ENCODE measurements at regions not wholly inside any gene's neighbourhood (a gene's known extent, or its start where the extent isn't known, plus 50 kb on each side); places are given as distances from the start of the nearest gene placed in this dataset.
"Not testable (repeated sequence)": the region's sequence is repeated elsewhere in the genome, so short reads cannot be mapped to it uniquely, and the experiment has no call there.

DNA sequence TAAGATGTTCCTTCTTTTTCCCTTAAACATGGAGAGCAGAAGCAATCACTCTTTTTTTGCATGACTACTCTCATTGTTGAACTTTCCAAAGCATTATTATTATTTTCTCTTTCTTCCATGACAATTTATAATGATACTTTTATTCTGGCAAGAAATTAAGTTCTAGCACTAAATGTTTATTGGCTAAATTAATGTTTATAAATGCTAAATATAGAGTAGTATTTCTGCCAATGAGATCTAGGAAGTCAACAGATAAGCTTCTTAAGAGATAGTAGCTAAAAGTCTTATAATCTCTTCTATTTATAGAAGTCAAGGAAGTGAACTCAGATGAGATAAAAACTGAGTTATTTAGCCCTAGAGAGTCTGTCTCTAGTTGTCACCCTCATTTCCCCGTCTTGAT lies 920.1 kb downstream of the KCNJ2 start:
- no peak for DNase-seq (ENCODE audit: low spot score)

DNA sequence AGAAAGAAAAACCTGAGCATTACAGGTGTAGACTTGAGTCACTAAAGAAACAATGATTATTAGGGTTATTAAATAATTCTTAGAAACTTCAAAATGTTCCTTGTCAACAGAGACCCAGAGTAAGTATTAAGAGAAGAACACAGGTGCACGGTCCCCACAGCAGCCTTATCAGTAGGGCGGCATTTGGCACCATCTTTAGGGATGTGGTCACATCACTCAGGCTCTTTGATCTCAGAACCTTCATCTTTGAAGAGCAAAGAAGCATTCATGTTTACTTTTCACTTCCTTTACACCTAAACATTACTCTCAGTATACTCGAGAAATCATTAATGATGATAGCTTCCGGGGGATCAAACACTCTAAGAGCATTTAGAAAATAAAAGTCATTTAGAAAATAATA lies 928.7 kb downstream of the KCNJ2 start:
- no peak for DNase-seq (ENCODE audit: low spot score)

DNA sequence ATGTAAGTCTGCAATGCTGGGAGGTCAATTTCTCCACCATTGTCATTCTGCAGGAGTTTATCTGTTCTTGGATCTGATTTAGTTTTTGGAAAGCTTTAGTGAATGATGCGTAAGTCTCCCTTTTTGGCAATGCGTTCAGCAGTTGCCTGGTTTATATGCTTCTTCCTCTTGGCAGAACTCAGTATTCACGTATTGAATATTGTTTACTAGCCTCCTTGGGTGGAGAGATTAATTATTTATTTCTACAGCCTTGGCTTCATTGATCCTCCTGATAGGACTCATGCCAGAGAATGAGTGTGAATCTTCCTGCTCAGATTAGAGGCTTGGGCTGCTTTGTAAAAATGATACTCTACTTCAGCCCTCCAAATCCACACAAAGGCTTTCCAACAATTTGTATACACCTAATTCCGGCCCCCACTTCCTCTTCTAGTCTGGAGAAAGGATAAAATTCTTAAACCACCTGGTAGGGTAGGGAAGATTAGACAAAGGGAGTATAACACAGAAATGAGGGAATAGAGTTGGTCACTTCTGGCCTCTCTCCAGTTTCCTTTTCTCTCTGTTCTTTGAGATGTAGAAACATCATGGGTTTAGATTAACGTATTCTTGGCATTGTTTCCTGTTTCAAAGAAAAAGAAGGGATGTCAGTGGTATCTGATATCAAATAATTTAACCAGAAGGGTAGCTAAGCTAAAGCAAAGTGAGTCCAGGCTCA lies 929.8 kb downstream of the KCNJ2 start:
- no peak for DNase-seq (ENCODE audit: low spot score)

DNA sequence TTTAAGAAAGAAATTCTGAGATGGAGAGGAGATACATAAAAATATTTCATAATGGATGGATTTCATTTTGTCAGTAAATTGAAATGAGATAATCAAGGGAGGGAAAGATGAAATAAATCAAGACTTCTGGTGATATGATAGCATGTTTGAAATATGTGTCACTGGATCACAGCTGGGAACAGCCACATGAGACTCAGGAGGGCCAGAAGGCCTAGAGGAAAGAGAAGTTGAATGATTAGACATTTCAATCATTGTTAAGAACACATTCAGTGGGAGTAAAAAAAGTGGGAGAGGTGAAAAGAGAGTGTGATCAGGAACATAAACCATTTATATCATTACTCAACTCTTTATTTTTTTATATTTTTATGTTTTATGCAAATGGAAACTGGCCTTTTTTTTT lies 933.4 kb downstream of the KCNJ2 start:
- DNase-seq (ENCODE audit: low spot score), result no peak

DNA sequence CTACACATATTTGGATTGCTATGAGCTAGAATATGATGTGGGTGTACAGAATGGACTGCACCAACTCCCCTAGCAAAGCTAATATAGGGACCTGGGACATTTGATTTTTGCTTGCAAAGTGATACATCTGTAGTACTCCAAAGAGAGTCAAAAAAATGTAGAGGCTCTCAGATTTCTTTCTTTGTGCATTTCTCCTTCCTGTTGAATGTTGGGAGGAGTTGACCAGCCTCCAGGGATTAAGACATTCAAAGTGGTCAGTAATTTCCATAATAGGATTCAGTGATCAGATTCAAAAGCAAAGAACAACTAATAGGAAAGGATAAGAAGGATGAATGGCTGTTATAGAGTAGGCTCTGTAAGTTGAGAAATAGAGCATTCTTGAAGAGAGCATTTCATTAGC lies 934.9 kb downstream of the KCNJ2 start:
- DNase-seq (ENCODE audit: low spot score), result no peak

DNA sequence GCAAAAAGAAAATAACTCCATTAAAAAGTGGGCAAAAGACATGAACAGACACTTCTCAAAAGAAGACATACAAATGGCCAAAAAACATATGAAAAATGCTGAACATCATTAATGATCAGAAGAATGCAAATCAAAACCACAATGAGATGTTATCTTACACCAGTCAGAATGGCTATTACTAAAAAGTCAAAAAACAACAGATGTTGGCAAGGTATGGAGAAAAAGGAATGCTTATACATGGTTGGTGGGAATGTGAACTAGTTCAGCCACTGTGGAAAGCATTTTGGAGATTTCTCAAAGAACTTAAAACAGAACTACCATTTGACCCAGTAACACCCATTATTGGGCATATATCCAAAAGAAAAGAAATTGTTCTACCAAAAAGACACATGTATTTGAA lies 936.7 kb downstream of the KCNJ2 start:
- not testable (repeated sequence) for DNase-seq (ENCODE audit: low spot score)

DNA sequence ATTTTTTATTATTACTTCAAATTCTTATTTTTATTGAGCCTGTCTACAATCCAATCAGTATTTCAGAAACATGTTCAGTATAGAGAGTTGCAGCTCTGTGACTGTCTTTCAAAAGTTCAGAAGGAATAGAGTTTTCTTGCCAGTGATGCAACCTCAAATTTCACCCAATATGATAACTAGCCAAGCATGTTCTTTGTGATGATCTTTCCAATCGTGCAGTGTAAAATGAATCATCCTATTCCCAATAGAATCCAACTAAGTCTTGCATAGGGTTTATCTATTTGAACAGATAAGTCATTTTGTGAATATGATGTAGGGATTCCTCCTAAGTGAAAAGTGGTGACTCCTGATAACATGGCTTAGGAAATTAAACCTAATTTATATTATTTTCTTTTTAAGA lies 937.8 kb downstream of the KCNJ2 start:
- DNase-seq (ENCODE audit: low spot score), result no peak

DNA sequence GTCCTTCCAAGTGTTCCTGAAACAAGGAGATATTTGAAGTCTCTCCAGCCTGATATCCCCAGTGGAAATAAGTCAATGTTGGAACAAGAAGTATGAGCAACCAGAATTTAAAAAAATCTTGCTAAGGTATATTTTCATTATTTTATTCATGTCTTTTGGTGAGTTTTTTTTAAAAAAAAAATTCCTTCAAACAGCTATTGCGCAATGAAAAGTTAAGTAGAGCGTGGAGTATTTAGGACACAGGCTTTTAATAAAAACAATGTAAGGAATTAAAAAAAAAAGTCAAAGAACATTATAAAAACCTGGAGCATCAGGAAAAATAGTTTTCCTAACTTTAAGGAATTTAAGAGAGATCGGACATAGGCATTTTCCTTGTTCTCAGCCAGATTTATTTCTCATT lies 940.4 kb downstream of the KCNJ2 start:
- DNase-seq (ENCODE audit: low spot score), result no peak

DNA sequence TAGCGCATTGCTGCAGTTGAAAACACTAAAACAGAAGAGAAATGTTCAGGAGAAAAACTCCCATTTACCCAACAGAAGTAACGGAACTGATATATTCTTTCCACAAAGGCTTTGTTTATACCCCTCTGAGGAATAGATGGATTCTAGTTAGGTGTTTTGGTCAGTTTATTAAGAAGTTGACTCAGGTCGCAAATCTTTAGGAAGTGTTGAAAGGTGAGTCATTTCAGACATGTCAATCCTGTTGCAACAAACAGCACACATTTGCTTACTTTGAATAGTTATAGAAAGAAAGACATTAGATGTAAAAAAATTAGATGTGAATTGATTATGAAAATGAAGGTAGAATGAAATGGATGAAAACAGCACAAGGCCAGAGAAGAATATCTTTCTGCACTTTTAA lies 941.0 kb downstream of the KCNJ2 start:
- DNase-seq (ENCODE audit: low spot score), result no peak

DNA sequence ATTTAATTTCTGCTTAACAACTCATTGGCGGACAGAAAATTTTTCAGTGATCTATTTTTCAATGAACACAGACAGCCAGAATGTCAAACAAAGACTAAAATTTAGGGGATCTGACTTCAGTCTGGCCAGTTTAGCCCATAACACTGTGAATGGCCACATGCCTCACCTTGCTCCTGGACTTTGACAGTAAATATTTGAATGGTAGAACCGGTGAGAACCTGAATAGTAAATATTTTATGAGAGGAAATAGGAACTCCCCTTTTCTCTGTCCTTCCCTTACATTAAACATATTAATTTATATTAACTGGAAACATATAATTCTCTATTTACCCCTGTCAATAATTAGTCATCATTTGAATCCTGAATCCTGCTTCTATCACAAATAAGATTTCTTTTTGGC lies 942.1 kb downstream of the KCNJ2 start:
- DNase-seq (ENCODE audit: low spot score), result no peak

DNA sequence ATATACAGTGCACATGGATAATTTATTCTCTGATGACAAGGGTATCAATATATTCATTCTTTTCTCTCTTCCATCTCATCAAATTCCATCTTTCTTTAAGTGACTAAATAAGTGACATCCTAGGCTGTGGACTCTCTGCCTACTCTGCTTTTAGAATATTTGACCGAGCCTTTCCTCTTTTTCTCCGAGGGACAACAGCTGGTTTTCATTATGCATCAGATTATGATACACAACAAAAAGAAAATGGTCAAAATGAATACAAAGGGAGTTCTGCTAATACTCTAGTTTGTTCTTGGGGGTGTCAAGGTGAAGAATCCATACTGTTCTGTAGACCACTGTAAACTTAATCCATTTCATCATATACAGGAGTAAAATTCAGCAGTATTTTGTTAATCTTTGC lies 942.6 kb downstream of the KCNJ2 start:
- DNase-seq (ENCODE audit: low spot score), result no peak

DNA sequence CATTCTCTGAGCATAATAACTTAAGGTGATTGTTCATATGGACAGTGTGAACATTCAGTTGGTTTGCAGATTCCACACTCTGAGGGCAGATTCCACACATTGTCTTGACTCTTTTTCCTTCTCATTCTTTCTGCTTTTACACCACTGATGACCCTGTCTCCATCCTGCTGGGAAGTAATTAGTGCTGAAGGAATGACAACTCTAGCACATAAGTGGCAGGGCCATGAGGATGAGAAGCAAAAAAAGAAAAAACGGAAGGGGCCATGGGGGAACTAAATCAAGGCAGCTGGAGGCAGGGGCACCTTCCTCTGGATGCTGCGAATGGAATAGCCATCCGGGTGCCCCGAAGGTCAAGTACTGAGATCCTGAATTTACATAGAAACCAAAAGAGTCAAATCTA lies 944.0 kb downstream of the KCNJ2 start:
- DNase-seq (ENCODE audit: low spot score), result no peak

DNA sequence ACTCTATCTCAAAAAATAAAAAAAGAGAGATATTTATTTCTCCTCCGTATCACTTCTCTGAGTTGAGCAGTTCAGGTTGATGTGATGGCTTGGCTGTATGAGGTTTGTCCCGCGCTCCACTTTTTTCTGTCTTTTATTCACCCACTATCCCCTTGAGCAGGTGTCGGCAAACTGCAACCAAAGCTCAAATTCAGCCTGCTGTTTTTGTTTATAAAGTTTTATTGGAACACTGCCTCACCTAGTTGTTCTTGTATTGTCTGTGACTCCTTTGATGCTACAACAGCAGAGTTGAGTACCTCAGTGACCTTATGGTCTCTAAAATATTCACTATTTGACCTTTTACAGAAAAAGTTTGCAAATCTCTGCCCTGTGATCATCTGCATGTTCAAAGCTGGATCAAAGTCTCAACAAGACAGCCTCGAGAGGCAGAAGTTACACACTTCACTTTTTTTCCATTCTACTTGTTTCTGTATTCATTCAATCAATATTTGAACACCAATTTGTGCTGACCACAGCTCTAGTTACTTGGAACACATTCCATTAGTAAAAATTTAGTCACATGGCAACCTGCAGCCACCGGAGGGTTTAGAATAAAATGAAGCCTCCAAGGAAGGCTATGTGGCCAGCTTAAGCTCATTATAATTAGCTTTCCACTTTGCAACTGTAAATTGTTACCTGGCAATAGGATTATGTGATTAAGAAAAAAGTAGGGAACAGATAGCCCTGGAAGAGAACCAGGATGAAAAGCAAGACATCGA lies 945.8 kb downstream of the KCNJ2 start:
- no peak for DNase-seq (ENCODE audit: low spot score)

DNA sequence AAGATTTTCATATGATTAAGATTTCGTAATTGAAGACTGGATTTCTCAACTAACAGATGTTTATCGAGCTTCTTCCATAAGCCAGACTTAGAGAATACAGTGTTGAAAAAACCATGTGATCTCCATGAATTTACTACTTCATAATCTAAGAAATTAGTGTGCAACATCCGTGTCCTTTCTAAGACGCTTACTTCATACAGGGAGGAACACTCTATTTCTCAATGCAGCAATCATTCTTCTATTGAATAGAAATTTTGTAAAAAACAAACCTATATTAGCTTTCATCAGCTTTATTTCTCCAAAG lies 946.3 kb downstream of the KCNJ2 start:
- DNase-seq (ENCODE audit: low spot score), result no peak

DNA sequence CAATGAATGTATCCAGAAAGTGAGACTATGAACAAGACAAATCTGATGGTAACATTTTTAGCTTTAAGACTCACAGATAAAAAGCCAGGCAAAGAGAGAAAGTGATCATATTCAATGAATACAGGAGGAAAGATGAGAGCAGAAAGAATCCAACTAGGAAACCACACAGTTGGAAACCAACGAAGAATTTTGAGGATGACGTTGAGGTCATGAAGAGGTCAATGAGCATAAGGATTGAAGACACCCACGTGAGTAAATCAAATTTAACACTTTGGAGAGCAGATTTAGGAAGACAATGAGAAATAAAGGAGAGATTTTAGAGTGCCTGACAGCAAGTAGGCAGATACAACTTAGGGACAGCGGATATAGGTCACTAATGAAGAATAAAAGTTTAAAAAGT lies 948.1 kb downstream of the KCNJ2 start:
- no peak for DNase-seq (ENCODE audit: low spot score)

DNA sequence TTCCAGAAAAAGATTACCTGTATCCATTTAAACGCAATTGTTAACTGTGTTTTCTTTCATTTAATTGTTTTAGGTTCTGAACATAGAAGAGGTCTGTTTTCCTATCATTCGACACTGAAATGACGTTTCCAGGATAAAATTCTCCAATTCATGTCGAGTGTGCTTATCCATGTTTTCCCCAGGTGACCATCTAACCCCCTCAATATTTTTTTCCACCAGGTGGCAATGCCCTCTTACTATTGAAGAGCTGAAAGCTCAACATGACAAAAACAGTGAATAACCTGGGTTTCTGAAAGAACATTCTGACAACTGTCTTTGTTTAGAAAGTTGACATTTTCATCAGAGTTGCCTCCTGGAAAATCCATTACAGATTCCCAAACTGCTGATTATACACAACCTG lies 948.7 kb downstream of the KCNJ2 start:
- no peak for DNase-seq (ENCODE audit: low spot score)

DNA sequence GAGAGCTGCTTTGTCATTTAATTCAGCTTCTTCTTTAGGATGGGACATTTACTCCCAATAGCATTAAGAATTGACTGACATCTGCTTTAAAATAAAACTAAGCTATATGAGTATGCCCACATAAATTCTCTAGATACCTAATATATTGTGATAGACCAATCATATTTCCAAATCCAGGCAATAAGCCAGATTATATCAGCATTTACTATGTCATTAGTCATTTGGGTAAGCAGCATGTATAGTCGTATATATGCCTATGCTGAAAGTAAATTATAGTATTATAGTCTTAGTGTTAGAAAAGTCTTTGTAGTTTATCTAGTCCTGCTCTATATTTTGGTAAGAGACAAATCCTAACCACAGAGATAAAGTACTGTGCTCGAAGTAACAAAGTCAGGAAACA lies 958.1 kb downstream of the KCNJ2 start:
- no peak for DNase-seq (ENCODE audit: low spot score)

DNA sequence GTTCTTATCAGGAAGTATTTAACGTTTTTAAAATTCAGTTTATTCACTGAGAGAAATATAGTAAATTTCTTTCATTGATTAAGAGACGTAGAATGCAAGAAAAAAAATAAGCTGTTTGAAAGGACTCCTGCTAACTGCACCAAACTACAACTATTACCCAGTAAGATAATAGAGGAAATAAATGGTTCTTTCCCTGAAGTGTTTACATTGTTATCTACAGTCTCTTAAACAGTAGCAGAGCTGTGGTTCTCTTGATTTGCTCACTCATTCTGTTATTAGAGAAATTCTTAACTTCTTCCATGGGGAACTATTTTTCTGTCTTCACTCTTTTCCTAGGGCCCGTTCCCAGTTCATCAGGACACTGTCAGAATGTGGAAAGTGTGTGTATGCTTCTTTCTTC lies 973.0 kb downstream of the KCNJ2 start:
- DNase-seq (ENCODE audit: low spot score), result no peak

DNA sequence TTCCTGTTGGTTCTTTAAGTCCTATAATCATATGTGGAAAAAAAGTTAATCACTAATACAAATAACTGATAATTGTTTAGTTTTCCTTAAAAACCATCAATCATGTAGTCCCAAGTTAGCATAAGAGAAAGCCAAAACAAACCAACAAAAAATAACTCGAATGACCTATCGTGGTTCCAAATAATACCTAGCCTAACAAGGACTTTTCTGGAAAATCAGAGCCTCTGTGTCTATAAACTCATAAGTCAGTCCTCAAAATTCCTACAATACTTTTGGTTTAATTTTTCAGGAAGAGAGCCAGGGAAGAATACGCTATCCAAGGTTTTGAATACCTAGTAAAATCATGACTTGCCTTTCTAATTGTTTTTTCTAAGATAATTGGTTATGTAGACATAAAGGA lies 975.3 kb upstream of the SOX9 start:
- DNase-seq (ENCODE audit: low spot score), result no peak

DNA sequence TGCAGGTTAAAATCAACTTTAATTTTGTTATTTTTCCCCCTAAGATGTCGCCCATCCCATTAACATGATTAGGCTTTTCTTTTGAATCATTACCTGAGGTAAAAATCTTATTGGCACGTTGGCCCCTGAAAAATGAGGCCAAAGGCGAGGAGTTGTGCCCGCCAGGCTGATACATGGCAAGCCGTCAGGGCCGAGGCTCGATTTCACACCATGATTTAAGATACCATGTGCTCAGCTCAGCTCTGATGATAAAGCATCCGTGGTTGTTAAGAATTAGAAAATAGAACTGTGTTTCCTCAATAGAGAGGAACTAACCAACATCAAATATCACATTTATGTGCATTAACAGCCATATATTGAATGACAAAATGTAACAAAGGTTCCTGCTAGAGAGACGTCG lies 972.9 kb upstream of the SOX9 start:
- no peak for DNase-seq (ENCODE audit: low spot score)

DNA sequence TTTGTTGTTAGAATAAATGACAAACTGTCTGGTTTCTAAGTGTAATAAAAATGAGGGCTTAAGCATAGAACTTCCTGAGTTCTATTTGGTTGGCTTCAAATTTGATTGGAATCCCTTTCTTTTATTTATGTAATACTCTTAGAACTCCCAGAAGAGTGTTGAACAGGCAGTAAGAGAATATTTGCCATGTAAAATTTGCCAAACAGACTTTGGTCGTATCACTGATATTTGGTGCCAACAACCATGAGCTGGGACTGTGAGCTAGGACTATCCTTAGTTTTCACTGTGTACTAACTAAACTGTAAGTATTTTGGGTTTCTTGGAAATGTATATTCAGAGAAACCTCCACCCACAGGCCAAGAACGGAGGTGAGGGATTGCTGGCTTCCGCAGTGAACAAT lies 971.2 kb upstream of the SOX9 start:
- no peak for DNase-seq (ENCODE audit: low spot score)

DNA sequence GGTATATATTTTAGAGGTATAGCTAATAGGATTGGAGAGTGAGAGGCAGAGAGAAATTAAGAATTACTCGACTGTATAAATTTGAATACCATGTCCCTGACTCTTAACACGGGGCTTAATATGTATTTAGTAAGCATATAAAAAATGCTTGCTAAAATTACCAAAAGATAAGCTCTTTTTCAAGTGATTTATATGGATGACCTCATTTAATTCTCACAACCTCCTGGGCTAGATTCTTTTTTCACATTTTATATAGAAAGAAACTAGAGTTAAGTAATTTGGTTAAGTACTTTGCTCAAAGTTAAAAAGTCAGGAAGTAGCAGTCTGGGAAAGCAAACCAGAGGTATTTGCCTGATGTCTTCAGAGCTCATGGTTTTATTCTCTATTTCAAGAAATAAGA lies 963.5 kb upstream of the SOX9 start:
- no peak for DNase-seq (ENCODE audit: low spot score)

DNA sequence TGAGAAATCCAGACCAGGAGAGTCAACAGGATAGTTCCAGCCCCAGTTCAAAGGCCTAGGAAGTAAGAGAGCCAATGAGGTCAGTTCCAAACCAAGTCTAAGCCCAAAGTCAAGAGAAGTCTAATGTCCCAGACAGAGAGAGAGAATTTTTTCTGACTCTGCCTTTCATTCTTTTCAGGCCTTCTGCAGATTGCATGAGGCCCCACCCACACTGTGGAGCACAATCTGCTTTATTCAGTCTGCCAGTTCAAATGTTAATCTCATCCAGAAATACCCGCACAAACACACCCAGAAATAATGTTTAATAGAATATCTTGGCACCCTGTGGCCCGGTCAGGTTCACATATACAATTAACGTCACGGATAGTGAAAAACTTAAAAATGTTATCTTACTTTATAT lies 962.4 kb upstream of the SOX9 start:
- DNase-seq (ENCODE audit: low spot score), result no peak

DNA sequence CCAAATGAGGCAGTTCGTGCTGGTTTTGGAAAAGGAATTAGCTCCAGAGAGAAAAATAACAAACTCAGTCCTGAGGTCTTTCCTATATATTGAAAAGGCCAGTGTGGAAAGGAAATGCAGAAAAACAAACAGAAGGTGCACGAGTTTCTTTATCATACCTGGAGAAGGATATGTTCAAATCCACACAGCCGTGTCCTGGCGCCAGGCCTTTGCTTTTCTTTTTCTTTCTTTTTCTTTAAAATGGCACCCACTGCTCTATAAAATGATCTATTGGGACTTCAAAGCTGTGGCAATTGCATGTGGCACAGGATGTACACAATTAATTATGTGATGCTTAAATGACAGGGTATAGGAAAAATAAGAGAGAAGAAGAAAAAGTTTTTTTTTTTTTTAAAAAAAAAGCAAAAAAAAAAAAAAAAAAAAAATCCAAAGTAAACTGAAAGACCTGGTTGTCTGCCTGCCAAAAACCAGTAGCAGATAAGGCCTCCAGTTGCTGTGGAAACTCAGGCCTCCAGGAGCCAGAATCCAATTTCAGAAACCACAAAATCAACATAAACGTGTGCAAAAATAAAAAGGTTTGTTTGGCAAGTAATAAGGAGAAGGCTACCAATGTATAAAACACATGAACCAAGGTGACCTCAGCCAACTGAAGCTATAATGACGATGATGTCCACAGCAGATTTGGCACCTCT lies 957.6 kb upstream of the SOX9 start:
- no peak for DNase-seq (ENCODE audit: low spot score)

Measured in putamen (tissue), 1 donor.